Activated B cell treated with CpG ODN at 0.5 μM for 24 hours (primary cell): ENCODE measurements at regions not wholly inside any gene's neighbourhood (a gene's known extent, or its start where the extent isn't known, plus 50 kb on each side); places are given as distances from the start of the nearest gene placed in this dataset.

Experiments
- ATAC-seq: fragments of 200-7000 bp; cut with Tn5 transposase; one replicate; pipeline ENCODE4 v1.10.0; 2021; ENCODE audit warnings: low read depth, mild to moderate bottlenecking, moderate library complexity
- CTCF ChIA-PET: fragments of 350-600 bp; sonication (Branson Sonifier 250); formaldehyde crosslinking; loops from one replicate; lab custom pipeline; 2021; ENCODE audit warnings: antibody characterized with exemption; lab: Charles Lee
- POLR2A ChIA-PET: fragments of 350-600 bp; sonication (Branson Sonifier 250); formaldehyde crosslinking; loops from one replicate; lab custom pipeline; 2021; ENCODE audit warnings: antibody characterized with exemption; lab: Charles Lee
- DNase-seq: peaks from one replicate; pipeline ENCODE4 v3.0.0; 2022
- H3K27ac Mint-ChIP-seq: one replicate; pipeline ENCODE4 v1.8.0; 2020; ENCODE audit warnings: mixed read lengths
- H3K27me3 Mint-ChIP-seq: one replicate; pipeline ENCODE4 v1.8.0; 2021; ENCODE audit warnings: mixed read lengths
- H3K36me3 Mint-ChIP-seq: one replicate; pipeline ENCODE4 v1.8.0; 2021; ENCODE audit warnings: low read depth, mixed read lengths
- H3K4me1 Mint-ChIP-seq: one replicate; pipeline ENCODE4 v1.8.0; 2021; ENCODE audit warnings: mixed read lengths
- H3K4me3 Mint-ChIP-seq: one replicate; pipeline ENCODE4 v1.8.0; 2020; ENCODE audit warnings: mild to moderate bottlenecking, mixed read lengths
- H3K9me3 Mint-ChIP-seq: one replicate; pipeline ENCODE4 v1.8.0; 2020; ENCODE audit warnings: mixed read lengths
- intact Hi-C: fragments of 100-400 bp; cut with micrococcal nuclease; formaldehyde crosslinking; loops from one replicate; pipeline ENCODE4 v1.15.1; 2024
- TF ChIP-seq, protein P1 (sequence below): fragments of 200-600 bp; IDR thresholded peaks from one replicate; pipeline ENCODE4 v1.8.0; 2022; ENCODE audit warnings: antibody characterized with exemption, mild to moderate bottlenecking

DNA sequence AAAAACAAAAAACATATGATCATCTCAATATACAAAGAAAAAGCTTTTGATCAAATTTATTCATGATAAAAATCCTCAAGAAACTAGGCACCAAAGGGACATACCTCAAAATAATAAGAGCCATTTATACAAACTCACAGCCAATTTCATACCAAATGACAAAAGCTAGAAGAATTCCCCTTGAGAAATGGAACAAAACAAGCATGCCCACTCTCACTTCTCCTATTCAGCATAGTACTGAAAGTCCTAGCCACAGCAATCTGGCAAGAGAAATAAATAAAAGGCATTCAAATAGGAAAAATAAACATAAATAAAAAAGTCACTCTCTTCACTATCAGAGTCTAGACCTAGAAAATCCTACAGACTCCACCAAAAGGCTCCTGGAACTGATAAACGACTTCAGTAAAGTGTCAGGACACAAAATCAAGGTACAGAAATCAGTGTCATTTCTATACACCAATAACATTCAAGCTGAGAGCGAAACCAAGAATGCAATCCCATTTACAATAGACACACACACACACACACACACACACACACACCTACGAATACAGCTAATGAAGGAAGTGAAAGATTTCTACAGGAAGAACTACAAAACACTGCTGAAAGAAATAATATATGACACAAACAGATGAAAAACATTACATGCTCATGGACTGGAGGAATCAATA lies 1486.2 kb upstream of the SEL1L start:
- ChIA-PET POLR2A (no interaction called here), CTCF (no interaction called here)
- H3K9me3 Mint-ChIP-seq: peaks cover 2% of the 10 kb centered on the region
- intact Hi-C loops: no loop called here
- ATAC-seq (no peak), DNase-seq (no peak)
- no peak overlapping the region for H3K4me3 Mint-ChIP-seq
- no peak overlapping the region for H3K27ac Mint-ChIP-seq
- TF ChIP-seq, protein P1, sequence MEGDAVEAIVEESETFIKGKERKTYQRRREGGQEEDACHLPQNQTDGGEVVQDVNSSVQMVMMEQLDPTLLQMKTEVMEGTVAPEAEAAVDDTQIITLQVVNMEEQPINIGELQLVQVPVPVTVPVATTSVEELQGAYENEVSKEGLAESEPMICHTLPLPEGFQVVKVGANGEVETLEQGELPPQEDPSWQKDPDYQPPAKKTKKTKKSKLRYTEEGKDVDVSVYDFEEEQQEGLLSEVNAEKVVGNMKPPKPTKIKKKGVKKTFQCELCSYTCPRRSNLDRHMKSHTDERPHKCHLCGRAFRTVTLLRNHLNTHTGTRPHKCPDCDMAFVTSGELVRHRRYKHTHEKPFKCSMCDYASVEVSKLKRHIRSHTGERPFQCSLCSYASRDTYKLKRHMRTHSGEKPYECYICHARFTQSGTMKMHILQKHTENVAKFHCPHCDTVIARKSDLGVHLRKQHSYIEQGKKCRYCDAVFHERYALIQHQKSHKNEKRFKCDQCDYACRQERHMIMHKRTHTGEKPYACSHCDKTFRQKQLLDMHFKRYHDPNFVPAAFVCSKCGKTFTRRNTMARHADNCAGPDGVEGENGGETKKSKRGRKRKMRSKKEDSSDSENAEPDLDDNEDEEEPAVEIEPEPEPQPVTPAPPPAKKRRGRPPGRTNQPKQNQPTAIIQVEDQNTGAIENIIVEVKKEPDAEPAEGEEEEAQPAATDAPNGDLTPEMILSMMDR: no peak
- H3K36me3 Mint-ChIP-seq: no peaks in the 10 kb centered on the region
- no peaks in the 10 kb centered on the region for H3K27me3 Mint-ChIP-seq
- H3K4me1 Mint-ChIP-seq: no peaks in the 10 kb centered on the region

DNA sequence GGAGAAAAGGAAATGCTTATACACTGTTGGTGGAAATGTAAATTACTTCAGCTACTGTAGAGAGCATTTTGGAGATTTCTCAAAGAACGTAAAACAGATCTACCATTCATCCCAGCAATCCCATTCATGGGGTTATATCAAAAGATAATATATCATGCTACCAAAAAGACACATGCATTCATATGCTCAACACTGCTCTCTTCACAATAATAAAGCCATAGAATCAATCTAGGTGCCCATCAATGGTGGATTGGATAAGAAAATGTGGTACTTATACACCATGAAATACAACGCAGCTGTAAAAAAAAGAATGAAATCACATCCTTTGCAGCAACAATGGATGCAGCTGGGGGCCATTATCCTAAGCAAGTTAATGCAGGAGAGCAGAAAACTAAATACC lies 1487.7 kb upstream of the SEL1L start:
- H3K27me3 Mint-ChIP-seq: no peaks in the 10 kb centered on the region
- H3K36me3 Mint-ChIP-seq: no peaks in the 10 kb centered on the region
- H3K9me3 Mint-ChIP-seq: peaks cover 2% of the 10 kb centered on the region
- TF ChIP-seq, protein P1: no peak
- no peak overlapping the region for H3K27ac Mint-ChIP-seq
- DNase-seq (no peak), ATAC-seq (no peak)
- ChIA-PET CTCF (no interaction called here), POLR2A (no interaction called here)
- no peaks in the 10 kb centered on the region for H3K4me1 Mint-ChIP-seq
- no peak overlapping the region for H3K4me3 Mint-ChIP-seq
- intact Hi-C loops: no loop called here

DNA sequence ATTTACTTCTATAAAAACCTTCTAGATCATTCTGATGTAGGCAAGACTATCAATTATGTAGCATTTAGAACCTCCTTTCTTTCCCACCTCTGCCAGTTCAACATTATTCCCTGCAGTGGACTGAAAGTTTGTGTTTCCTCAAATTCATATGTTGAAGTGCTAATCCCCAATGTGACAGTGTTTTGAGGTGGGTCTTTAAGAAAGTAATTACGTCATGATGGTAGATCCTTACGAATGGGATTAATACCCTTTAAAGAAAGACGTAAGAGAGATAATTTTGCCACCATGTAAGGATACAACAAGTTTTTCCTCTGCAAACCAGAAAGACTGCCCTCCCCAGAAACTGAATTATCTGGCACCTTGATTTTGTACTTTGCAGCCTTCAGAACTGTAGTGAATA lies 1489.7 kb upstream of the SEL1L start:
- TF ChIP-seq, protein P1: no peak
- POLR2A ChIA-PET: no interaction called here

DNA sequence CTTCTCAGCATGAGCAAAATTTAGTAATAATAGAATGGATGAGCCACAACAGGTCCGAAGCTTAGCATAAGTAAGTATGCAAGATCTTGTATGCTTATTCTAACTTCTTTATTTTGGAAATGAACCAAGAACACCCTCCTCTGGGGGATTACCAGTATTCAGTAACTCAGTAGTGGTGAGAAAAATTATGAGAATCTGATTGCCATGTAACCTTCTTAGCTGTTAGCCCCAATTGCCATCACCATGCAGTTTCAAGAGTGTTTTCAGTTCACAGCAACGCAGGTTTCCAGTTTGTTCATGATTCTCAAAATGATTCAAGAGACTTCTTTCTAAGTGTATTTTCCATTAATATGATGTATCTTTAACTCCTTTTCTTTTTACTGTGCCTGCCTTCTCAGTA lies 1507.6 kb upstream of the SEL1L start:
- ChIA-PET POLR2A (no interaction called here), CTCF (no interaction called here)
- ATAC-seq (no peak), DNase-seq (no peak)
- intact Hi-C loops: no loop called here
- Mint-ChIP-seq H3K4me1 (no peaks in the 10 kb centered on the region), H3K27me3 (no peaks in the 10 kb centered on the region), H3K4me3 (no peak overlapping the region), H3K9me3 (peaks cover 17% of the 10 kb centered on the region), H3K36me3 (no peaks in the 10 kb centered on the region), H3K27ac (no peak overlapping the region)
- TF ChIP-seq, protein P1: no peak

More for the DNA sequence above, 1489.7 kb upstream of the SEL1L start:
- no peaks in the 10 kb centered on the region for H3K36me3 Mint-ChIP-seq
- no peaks in the 10 kb centered on the region for H3K27me3 Mint-ChIP-seq
- CTCF ChIA-PET: no interaction called here
- peaks cover 2% of the 10 kb centered on the region for H3K9me3 Mint-ChIP-seq
- H3K27ac Mint-ChIP-seq: no peak overlapping the region
- ATAC-seq: no peak
- no peak overlapping the region for H3K4me3 Mint-ChIP-seq
- intact Hi-C loops: no loop called here
- DNase-seq: no peak
- H3K4me1 Mint-ChIP-seq: no peaks in the 10 kb centered on the region

DNA sequence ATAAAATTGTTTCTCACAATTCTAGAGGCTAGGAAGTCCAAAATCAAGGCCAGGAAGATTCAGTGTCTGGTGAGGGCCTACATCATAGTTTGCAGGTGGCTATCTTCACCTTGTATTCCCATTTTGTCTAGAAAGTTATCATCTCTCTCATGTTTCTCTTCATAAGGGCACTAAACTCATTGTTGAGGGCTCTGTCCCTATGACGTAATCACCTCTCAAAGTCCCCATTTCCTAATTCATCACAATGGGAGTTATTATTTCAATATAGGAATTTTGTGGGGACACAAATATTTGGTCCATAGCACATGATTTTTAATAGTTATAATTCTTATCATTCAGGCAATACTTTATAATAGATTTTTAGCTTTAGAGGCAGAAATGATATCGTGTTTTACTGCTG lies 1509.2 kb upstream of the SEL1L start:
- POLR2A ChIA-PET: no interaction called here
- TF ChIP-seq, protein P1: no peak
- H3K27ac Mint-ChIP-seq: no peak overlapping the region
- H3K27me3 Mint-ChIP-seq: no peaks in the 10 kb centered on the region
- H3K4me1 Mint-ChIP-seq: no peaks in the 10 kb centered on the region
- CTCF ChIA-PET: no interaction called here
- peaks cover 10% of the 10 kb centered on the region for H3K9me3 Mint-ChIP-seq
- intact Hi-C loops: no loop called here
- H3K36me3 Mint-ChIP-seq: no peaks in the 10 kb centered on the region
- ATAC-seq (no peak), DNase-seq (no peak)
- no peak overlapping the region for H3K4me3 Mint-ChIP-seq
